ENCODE measurements at regions not wholly inside any gene's neighbourhood (a gene's known extent, or its start where the extent isn't known, plus 50 kb on each side); places are given as distances from the start of the nearest gene placed in this dataset.
A peak's percentile ranks its signal among the peaks of the same experiment; 100 is the strongest.

GRCh38 chr5:124480022-124480421, 266.4 kb downstream of the ZNF608 start:
- Histone ChIP-seq H3K79me2 (ENCODE audit: insufficient read depth, low read length) (no peaks in the 10 kb centered on the region), H3K9ac (ENCODE audit: insufficient read depth, low read depth, low read length) (no peak overlapping the region), H3K27me3 (ENCODE audit: control insufficient read depth in 1 of 2, insufficient read depth in 2 of 2, low read length in 2 of 2) (no peaks in the 10 kb centered on the region), H2AFZ (ENCODE audit: low read length) (no peak overlapping the region), H3K9me3 (ENCODE audit: low read length) (no peaks in the 10 kb centered on the region), H3K27ac (ENCODE audit: extremely low read length, insufficient read depth, low read length) (no peak overlapping the region), H3K36me3 (replicated peaks in 1 of 2; ENCODE audit: control insufficient read depth in 1 of 2, insufficient read depth in 2 of 2, low read length in 2 of 2) (no peaks in the 10 kb centered on the region), H3K4me3 (replicated peaks in 1 of 3; ENCODE audit: insufficient read depth in 1 of 3, low read depth in 2 of 3, low read length in 3 of 3) (no peak overlapping the region), H3K4me2 (ENCODE audit: low read depth, low read length) (no peak overlapping the region), H3K4me1 (ENCODE audit: insufficient read depth, low read length) (peaks cover 19% of the 10 kb centered on the region), H4K20me1 (ENCODE audit: insufficient read depth, low read length) (no peaks in the 10 kb centered on the region)
- no peak for TF ChIP-seq SNRNP70 (IDR thresholded peaks at IDR 0.05; ENCODE audit: low read depth, low read length)
- TF ChIP-seq REXO4 (CRISPR knock-in tag; IDR thresholded peaks at IDR 0.05; ENCODE audit: borderline replicate concordance), result no peak
- TF ChIP-seq ZNF468 (CRISPR knock-in tag; IDR thresholded peaks at IDR 0.05), result no peak
- TF ChIP-seq NFE2L2 (IDR thresholded peaks at IDR 0.05; ENCODE audit: low read length), result no peak
- no peak for TF ChIP-seq ZNF552 (CRISPR knock-in tag; IDR thresholded peaks at IDR 0.05; ENCODE audit: borderline replicate concordance)
- TF ChIP-seq ZNF598 (CRISPR knock-in tag; IDR thresholded peaks at IDR 0.05; ENCODE audit: borderline replicate concordance), result no peak
- TF ChIP-seq KDM4B (CRISPR knock-in tag; IDR thresholded peaks at IDR 0.05), result no peak
- no peak for TF ChIP-seq HNRNPH1 (optimal IDR thresholded peaks at IDR 0.05; ENCODE audit: low read depth, low read length)
- in situ Hi-C loops (cut with HindIII; ENCODE audit: extremely low pct_ligation_motif_present, low pct_unique_long_range_greater_than_20kb) (no loop called here), intact Hi-C loops (cut with micrococcal nuclease; ENCODE audit: unreplicated experiment) (no loop called here)
- FAIRE-seq, result no peak
- POLR2A ChIA-PET, result no interaction called here
- 90% methylated on average over 1 of the region's 1 CpG for WGBS (ENCODE audit: low lambda C conversion rate)
- BruUV-seq (replicated peaks), result no TSS peak
- CTCF ChIA-PET (ENCODE audit: low intra/inter-chr PET ratio, low total read pairs), result no interaction called here
- DNase-seq (ENCODE audit: low spot score), result no peak
- ATAC-seq, result no peak

- Histone ChIP-seq H3K27me3 (ENCODE audit: control insufficient read depth in 1 of 2, insufficient read depth in 2 of 2, low read length in 2 of 2) (no peaks in the 10 kb centered on the region), H2AFZ (ENCODE audit: low read length) (no peak overlapping the region), H3K9ac (ENCODE audit: insufficient read depth, low read depth, low read length) (no peak overlapping the region), H3K4me1 (ENCODE audit: insufficient read depth, low read length) (peaks cover 19% of the 10 kb centered on the region), H4K20me1 (ENCODE audit: insufficient read depth, low read length) (no peaks in the 10 kb centered on the region), H3K4me2 (ENCODE audit: low read depth, low read length) (peak overlapping the region; percentile 25; the same call in 1 of the 2 replicates), H3K36me3 (replicated peaks in 1 of 2; ENCODE audit: control insufficient read depth in 1 of 2, insufficient read depth in 2 of 2, low read length in 2 of 2) (no peaks in the 10 kb centered on the region), H3K4me3 (replicated peaks in 1 of 3; ENCODE audit: insufficient read depth in 1 of 3, low read depth in 2 of 3, low read length in 3 of 3) (no peak overlapping the region), H3K27ac (ENCODE audit: extremely low read length, insufficient read depth, low read length) (no peak overlapping the region), H3K9me3 (ENCODE audit: low read length) (no peaks in the 10 kb centered on the region), H3K79me2 (ENCODE audit: insufficient read depth, low read length) (no peaks in the 10 kb centered on the region)
- DNase-seq (ENCODE audit: low spot score) (peak; percentile 54), FAIRE-seq (no peak), ATAC-seq (peak; percentile 84)
- in situ Hi-C loops (cut with HindIII; ENCODE audit: extremely low pct_ligation_motif_present, low pct_unique_long_range_greater_than_20kb) (no loop called here), intact Hi-C loops (cut with micrococcal nuclease; ENCODE audit: unreplicated experiment) (no loop called here)
- no TSS peak for BruUV-seq (replicated peaks)
- ChIA-PET CTCF (ENCODE audit: low intra/inter-chr PET ratio, low total read pairs) (no interaction called here), POLR2A (no interaction called here)
- 0% methylated on average over 1 of the region's 1 CpG for WGBS (ENCODE audit: low lambda C conversion rate)
- TF ChIP-seq JUND (CRISPR knock-in tag; IDR thresholded peaks at IDR 0.05) (no peak), U2AF1 (optimal IDR thresholded peaks at IDR 0.05; ENCODE audit: low read depth, low read length) (no peak), HMG20B (CRISPR knock-in tag; conservative IDR thresholded peaks at IDR 0.05) (no peak), SOX6 (IDR thresholded peaks at IDR 0.05) (no peak), SOX6 (CRISPR knock-in tag; IDR thresholded peaks at IDR 0.05) (peak; percentile 20; the same call in 1 of the 2 replicates), ZNF24 (IDR thresholded peaks at IDR 0.05) (no peak), SP4 (CRISPR knock-in tag; IDR thresholded peaks at IDR 0.05) (no peak), ZBTB46 (CRISPR knock-in tag; IDR thresholded peaks at IDR 0.05; ENCODE audit: borderline replicate concordance) (no peak), ZNF44 (CRISPR knock-in tag; IDR thresholded peaks at IDR 0.05) (no peak), MXD4 (CRISPR knock-in tag; IDR thresholded peaks at IDR 0.05) (no peak), POLR2AphosphoS5 (IDR thresholded peaks at IDR 0.05; ENCODE audit: low read depth, low read length) (no peak), STAT5B (CRISPR knock-in tag; IDR thresholded peaks at IDR 0.05) (no peak), FOXA3 (CRISPR knock-in tag; IDR thresholded peaks at IDR 0.05) (no peak), ESRRA (CRISPR knock-in tag; IDR thresholded peaks at IDR 0.05; ENCODE audit: low read depth) (no peak), ZNF501 (CRISPR knock-in tag; IDR thresholded peaks at IDR 0.05) (no peak)
These were observed 268.2 kb downstream of the ZNF608 start for GRCh38 chr5:124478264-124478663.
